Posterior cingulate gyrus (tissue), 11 donors: ENCODE measurements at regions not wholly inside any gene's neighbourhood (a gene's known extent, or its start where the extent isn't known, plus 50 kb on each side); places are given as distances from the start of the nearest gene placed in this dataset.

Experiments
- DNase-seq, 10 donors: peaks; one replicate each; pipeline versions ENCODE4 v3.0.0 to v3.0.0-alpha.2; 2020 to 2021; ENCODE audit warnings: mixed read lengths in 3 of 10
- intact Hi-C: fragments of 100-400 bp; cut with DNase I; formaldehyde crosslinking; loops from one replicate; pipeline ENCODE4 v1.15.1; 2023

DNA sequence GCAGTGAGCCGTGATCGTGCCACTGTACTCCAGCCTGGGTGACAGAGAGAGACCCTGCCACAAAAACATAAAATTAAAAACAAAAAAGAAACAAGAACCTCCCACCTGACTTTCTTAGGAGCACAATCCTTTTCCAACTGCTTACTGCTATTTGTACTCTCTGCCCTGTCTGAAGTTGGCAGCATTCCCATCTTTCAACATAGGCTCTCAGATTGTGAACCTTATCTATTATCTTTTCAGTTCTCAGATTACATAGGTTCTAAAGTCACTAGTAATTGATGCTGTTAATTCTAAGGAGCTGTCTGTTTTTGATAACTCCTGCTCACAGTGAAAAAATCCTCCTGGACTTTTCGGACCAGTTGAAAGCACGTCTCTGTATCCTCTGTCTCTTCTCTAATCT, 812.2 kb upstream of the CT83 start:
- intact Hi-C loops, result no loop called here
- no peak for DNase-seq
